Suprapubic skin (tissue), 3 donors: ENCODE measurements at regions not wholly inside any gene's neighbourhood (a gene's known extent, or its start where the extent isn't known, plus 50 kb on each side); places are given as distances from the start of the nearest gene placed in this dataset.

Experiments
- CTCF ChIP-seq, 2 donors: fragments of 200-600 bp in 1 of 2; fragments of 450-650 bp in 1 of 2; sonication (generic) in 1 of 2; IDR thresholded peaks; one replicate each; pipeline ENCODE4 v1.5.1; 2016 to 2019; ENCODE audit warnings: antibody characterized with exemption in 2 of 2, mild to moderate bottlenecking in 1 of 2, moderate library complexity in 1 of 2
- EP300 ChIP-seq: sonication (generic); formaldehyde crosslinking; IDR thresholded peaks from one replicate; pipeline ENCODE4 v1.6.1; 2017; ENCODE audit warnings: antibody characterized with exemption
- POLR2A ChIP-seq, 2 donors: fragments of 450-650 bp; IDR thresholded peaks; one replicate each; pipeline ENCODE4 v1.6.1; 2017; ENCODE audit warnings: antibody characterized with exemption in 2 of 2, mild to moderate bottlenecking in 2 of 2, moderate library complexity in 2 of 2

- TF ChIP-seq POLR2A (IDR thresholded peaks at IDR 0.05) (no peak), CTCF (IDR thresholded peaks at IDR 0.05) (no peak), EP300 (no peak)
Measured at GRCh38 chr3:116961106-116961505, 251.5 kb downstream of the TUSC7 start.
